ENCODE measurements at regions not wholly inside any gene's neighbourhood (a gene's known extent, or its start where the extent isn't known, plus 50 kb on each side); places are given as distances from the start of the nearest gene placed in this dataset.

- TF ChIP-seq CTCF (IDR thresholded peaks at IDR 0.05): no peak
- no peak for TF ChIP-seq POLR2A (IDR thresholded peaks at IDR 0.05)
These were observed 53.7 kb upstream of the SCAF11 start for GRCh38 chr12:46043972-46044520.

Measured in right lobe of liver (tissue), 4 donors.